ENCODE measurements at regions not wholly inside any gene's neighbourhood (a gene's known extent, or its start where the extent isn't known, plus 50 kb on each side); places are given as distances from the start of the nearest gene placed in this dataset.
"Not testable (repeated sequence)": the region's sequence is repeated elsewhere in the genome, so short reads cannot be mapped to it uniquely, and the experiment has no call there.

GRCh38 chr2:97431169-97431725, 158.4 kb downstream of the ANKRD36B start:
- not testable (repeated sequence) for H3K27me3 ChIP-seq (ENCODE audit: control insufficient read depth, low read length); H3K79me2 ChIP-seq (ENCODE audit: control insufficient read depth, low read length); H3K4me1 ChIP-seq (ENCODE audit: control insufficient read depth, low read length); H3F3A ChIP-seq (ENCODE audit: control insufficient read depth, insufficient read depth); H3K27ac ChIP-seq (ENCODE audit: low read depth, low read length); H3K4me3 ChIP-seq (ENCODE audit: low read length); H3K36me3 ChIP-seq (ENCODE audit: control insufficient read depth, low read length); H3K4me2 ChIP-seq (ENCODE audit: low read length); H4K20me1 ChIP-seq (ENCODE audit: control insufficient read depth, insufficient read depth, low read depth, low read length); H3K9me3 ChIP-seq (ENCODE audit: control insufficient read depth, insufficient read depth, low read length); H3K9me2 ChIP-seq (replicated peaks; ENCODE audit: control insufficient read depth, low read length)

DNA sequence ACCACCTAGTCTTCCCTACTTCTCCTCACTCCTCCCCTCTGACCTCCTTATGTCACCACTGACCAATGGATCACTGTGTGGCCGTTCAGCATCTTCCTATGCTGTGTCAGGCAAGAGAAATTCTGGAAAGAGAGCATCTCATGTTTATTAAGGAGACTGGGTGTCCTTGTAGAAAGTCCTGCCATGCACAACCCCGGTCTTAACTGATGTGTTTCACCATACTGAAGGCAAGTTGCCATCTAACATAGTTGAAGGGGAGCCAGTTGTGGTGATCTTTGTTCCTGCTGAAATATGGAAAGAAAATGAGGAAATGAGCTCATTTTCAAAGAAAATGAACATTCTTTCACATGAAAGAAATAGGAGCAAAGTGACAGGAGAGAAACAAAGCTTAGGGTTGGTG, 167.3 kb downstream of the ANKRD36B start:
- not testable (repeated sequence) for H3K9me3 ChIP-seq (ENCODE audit: control insufficient read depth, insufficient read depth, low read length); H3K4me1 ChIP-seq (ENCODE audit: control insufficient read depth, low read length); H3K4me3 ChIP-seq (ENCODE audit: low read length); H3K27ac ChIP-seq (ENCODE audit: low read depth, low read length); H3F3A ChIP-seq (ENCODE audit: control insufficient read depth, insufficient read depth); H3K9me2 ChIP-seq (replicated peaks; ENCODE audit: control insufficient read depth, low read length); H3K4me2 ChIP-seq (ENCODE audit: low read length); H3K36me3 ChIP-seq (ENCODE audit: control insufficient read depth, low read length); H4K20me1 ChIP-seq (ENCODE audit: control insufficient read depth, insufficient read depth, low read depth, low read length); H3K27me3 ChIP-seq (ENCODE audit: control insufficient read depth, low read length); H3K79me2 ChIP-seq (ENCODE audit: control insufficient read depth, low read length)

GRCh38 chr2:97406340-97406739, 183.3 kb downstream of the ANKRD36B start:
- not testable (repeated sequence) for H3F3A ChIP-seq (ENCODE audit: control insufficient read depth, insufficient read depth); H3K79me2 ChIP-seq (ENCODE audit: control insufficient read depth, low read length); H4K20me1 ChIP-seq (ENCODE audit: control insufficient read depth, insufficient read depth, low read depth, low read length); H3K4me3 ChIP-seq (ENCODE audit: low read length); H3K36me3 ChIP-seq (ENCODE audit: control insufficient read depth, low read length); H3K4me1 ChIP-seq (ENCODE audit: control insufficient read depth, low read length); H3K27me3 ChIP-seq (ENCODE audit: control insufficient read depth, low read length); H3K9me3 ChIP-seq (ENCODE audit: control insufficient read depth, insufficient read depth, low read length); H3K27ac ChIP-seq (ENCODE audit: low read depth, low read length); H3K4me2 ChIP-seq (ENCODE audit: low read length); H3K9me2 ChIP-seq (replicated peaks; ENCODE audit: control insufficient read depth, low read length)

DNA sequence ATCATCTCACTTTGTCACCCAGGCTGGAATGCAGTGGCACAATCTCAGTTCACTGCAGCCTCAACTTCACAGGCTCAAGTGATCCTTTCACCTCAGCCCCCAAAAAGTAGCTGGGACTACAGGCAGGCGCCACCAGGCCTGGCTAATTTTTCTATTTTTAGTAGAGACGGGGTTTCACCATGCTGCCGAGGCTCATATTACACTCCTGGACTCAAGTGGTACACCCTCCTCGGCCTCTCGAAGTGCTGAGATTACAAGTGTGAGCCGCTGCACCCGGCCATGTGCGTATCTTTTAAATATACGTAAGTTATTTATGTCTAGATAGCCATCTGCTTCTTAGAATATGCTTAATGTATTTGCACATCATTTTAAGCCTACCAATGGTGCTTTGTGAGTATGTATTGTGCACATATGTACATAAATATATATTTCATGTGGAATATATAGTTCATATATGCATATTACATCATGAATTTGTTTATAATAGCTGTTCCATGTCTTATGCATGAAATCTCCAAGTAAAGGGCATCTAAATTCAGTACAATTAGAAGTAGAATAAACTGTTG, 184.4 kb downstream of the ANKRD36B start:
- not testable (repeated sequence) for H3K4me2 ChIP-seq (ENCODE audit: low read length); H3K9me2 ChIP-seq (replicated peaks; ENCODE audit: control insufficient read depth, low read length); H4K20me1 ChIP-seq (ENCODE audit: control insufficient read depth, insufficient read depth, low read depth, low read length); H3K36me3 ChIP-seq (ENCODE audit: control insufficient read depth, low read length); H3K4me1 ChIP-seq (ENCODE audit: control insufficient read depth, low read length); H3F3A ChIP-seq (ENCODE audit: control insufficient read depth, insufficient read depth); H3K79me2 ChIP-seq (ENCODE audit: control insufficient read depth, low read length); H3K27me3 ChIP-seq (ENCODE audit: control insufficient read depth, low read length); H3K4me3 ChIP-seq (ENCODE audit: low read length); H3K9me3 ChIP-seq (ENCODE audit: control insufficient read depth, insufficient read depth, low read length); H3K27ac ChIP-seq (ENCODE audit: low read depth, low read length)

DNA sequence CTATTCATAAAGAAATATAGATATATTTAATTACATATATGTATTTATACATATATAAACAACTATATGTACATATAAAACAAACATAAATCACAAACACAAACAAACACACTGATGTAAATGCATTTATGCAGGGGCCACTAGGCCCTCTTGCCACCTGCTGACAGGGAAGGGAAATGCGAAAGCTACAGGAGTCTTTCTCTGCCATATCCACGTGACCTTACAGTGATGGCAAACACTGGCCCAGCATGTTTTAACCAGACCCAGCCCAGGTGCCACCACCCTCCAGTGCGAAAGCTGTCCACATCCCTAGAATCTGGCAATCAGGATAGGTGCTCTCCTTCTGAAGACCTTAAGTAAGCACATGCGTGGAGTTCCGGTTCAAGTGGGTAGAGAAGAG, 187.0 kb downstream of the ANKRD36B start:
- H3K79me2 ChIP-seq (ENCODE audit: control insufficient read depth, low read length); H3K27ac ChIP-seq (ENCODE audit: low read depth, low read length); H4K20me1 ChIP-seq (ENCODE audit: control insufficient read depth, insufficient read depth, low read depth, low read length); H3K4me1 ChIP-seq (ENCODE audit: control insufficient read depth, low read length); H3K9me2 ChIP-seq (replicated peaks; ENCODE audit: control insufficient read depth, low read length); H3K36me3 ChIP-seq (ENCODE audit: control insufficient read depth, low read length); H3K27me3 ChIP-seq (ENCODE audit: control insufficient read depth, low read length); H3K9me3 ChIP-seq (ENCODE audit: control insufficient read depth, insufficient read depth, low read length); H3K4me3 ChIP-seq (ENCODE audit: low read length); H3F3A ChIP-seq (ENCODE audit: control insufficient read depth, insufficient read depth); H3K4me2 ChIP-seq (ENCODE audit: low read length): not testable (repeated sequence)

- H3F3A ChIP-seq (ENCODE audit: control insufficient read depth, insufficient read depth); H3K79me2 ChIP-seq (ENCODE audit: control insufficient read depth, low read length); H3K4me2 ChIP-seq (ENCODE audit: low read length); H3K36me3 ChIP-seq (ENCODE audit: control insufficient read depth, low read length); H3K9me2 ChIP-seq (replicated peaks; ENCODE audit: control insufficient read depth, low read length); H3K27me3 ChIP-seq (ENCODE audit: control insufficient read depth, low read length); H4K20me1 ChIP-seq (ENCODE audit: control insufficient read depth, insufficient read depth, low read depth, low read length); H3K4me3 ChIP-seq (ENCODE audit: low read length); H3K9me3 ChIP-seq (ENCODE audit: control insufficient read depth, insufficient read depth, low read length); H3K4me1 ChIP-seq (ENCODE audit: control insufficient read depth, low read length); H3K27ac ChIP-seq (ENCODE audit: low read depth, low read length): not testable (repeated sequence)
These were observed 194.0 kb downstream of the ANKRD36B start for GRCh38 chr2:97395691-97396090.

GRCh38 chr2:97385803-97386202, 203.9 kb downstream of the ANKRD36B start:
- H3K36me3 ChIP-seq (ENCODE audit: control insufficient read depth, low read length); H3K4me1 ChIP-seq (ENCODE audit: control insufficient read depth, low read length); H3K4me2 ChIP-seq (ENCODE audit: low read length); H3K27ac ChIP-seq (ENCODE audit: low read depth, low read length); H3K9me3 ChIP-seq (ENCODE audit: control insufficient read depth, insufficient read depth, low read length); H4K20me1 ChIP-seq (ENCODE audit: control insufficient read depth, insufficient read depth, low read depth, low read length); H3K4me3 ChIP-seq (ENCODE audit: low read length); H3F3A ChIP-seq (ENCODE audit: control insufficient read depth, insufficient read depth); H3K9me2 ChIP-seq (replicated peaks; ENCODE audit: control insufficient read depth, low read length); H3K27me3 ChIP-seq (ENCODE audit: control insufficient read depth, low read length); H3K79me2 ChIP-seq (ENCODE audit: control insufficient read depth, low read length): not testable (repeated sequence)

- not testable (repeated sequence) for H3K4me3 ChIP-seq (ENCODE audit: low read length); H3K9me2 ChIP-seq (replicated peaks; ENCODE audit: control insufficient read depth, low read length); H3K79me2 ChIP-seq (ENCODE audit: control insufficient read depth, low read length); H3K27me3 ChIP-seq (ENCODE audit: control insufficient read depth, low read length); H3K9me3 ChIP-seq (ENCODE audit: control insufficient read depth, insufficient read depth, low read length); H3K36me3 ChIP-seq (ENCODE audit: control insufficient read depth, low read length); H3K4me2 ChIP-seq (ENCODE audit: low read length); H3K27ac ChIP-seq (ENCODE audit: low read depth, low read length); H3F3A ChIP-seq (ENCODE audit: control insufficient read depth, insufficient read depth); H3K4me1 ChIP-seq (ENCODE audit: control insufficient read depth, low read length); H4K20me1 ChIP-seq (ENCODE audit: control insufficient read depth, insufficient read depth, low read depth, low read length)
These were observed 213.8 kb downstream of the ANKRD36B start for GRCh38 chr2:97375913-97376312.
